Panc1 (cell line): ENCODE measurements at regions not wholly inside any gene's neighbourhood (a gene's known extent, or its start where the extent isn't known, plus 50 kb on each side); places are given as distances from the start of the nearest gene placed in this dataset.

Source experiments
- ATAC-seq: fragments of 200-7000 bp; cut with Tn5 transposase; 2 replicates; pipeline ENCODE4 v1.9.1; 2020; ENCODE audit warnings: mild to moderate bottlenecking, moderate library complexity
- BruUV-seq: library from RNA; stranded (reverse); fragments of 400-500 nt; replicated peaks from 2 replicates; lab custom pipeline; 2021; lab: Mats Ljungman, UMichigan
- CTCF ChIA-PET: fragments of 300-600 bp; sonication (Branson Sonifier 250); formaldehyde crosslinking; loops from one replicate; lab custom pipeline; 2022; ENCODE audit warnings: antibody characterized with exemption; lab: Charles Lee
- POLR2A ChIA-PET: fragments of 300-600 bp; sonication (Branson Sonifier 250); formaldehyde crosslinking; loops from one replicate; lab custom pipeline; 2022; ENCODE audit warnings: antibody characterized with exemption; lab: Charles Lee
- DNase-seq: peaks from one replicate; pipeline ENCODE4 v3.0.0-alpha.2; 2010; ENCODE audit warnings: low read depth, low spot score
- H3K27ac ChIP-seq: 2 replicates; pipeline ENCODE4 v1.5.1; 2011; ENCODE audit warnings: mild to moderate bottlenecking, low read length, inconsistent platforms
- H3K27me3 ChIP-seq: fragments of 200-500 bp; sonication (Bioruptor generic); 2 replicates; pipeline ENCODE4 v1.6.0; 2014; ENCODE audit warnings: low read length, inconsistent platforms; ENCODE audit not compliant: control insufficient read depth, insufficient read depth
- H3K36me3 ChIP-seq: fragments of 200-500 bp; sonication (Bioruptor generic); 2 replicates; pipeline ENCODE4 v1.5.1; 2014; ENCODE audit warnings: inconsistent platforms, mild to moderate bottlenecking, low read length, moderate library complexity; ENCODE audit not compliant: control insufficient read depth, insufficient read depth
- H3K4me1 ChIP-seq: 2 replicates; pipeline ENCODE4 v1.5.1; 2011; ENCODE audit warnings: inconsistent platforms, mild to moderate bottlenecking, low read length, moderate library complexity; ENCODE audit not compliant: control insufficient read depth, insufficient read depth
- H3K4me3 ChIP-seq, 2 experiments: 2 replicates each; pipeline ENCODE4 v1.5.1; 2011 to 2012; ENCODE audit warnings: low read depth in 2 of 2, low read length in 2 of 2, mild to moderate bottlenecking in 2 of 2, inconsistent platforms in 1 of 2, moderate library complexity in 1 of 2
- H3K9me3 ChIP-seq: fragments of 200-500 bp; sonication (Bioruptor generic); 2 replicates; pipeline ENCODE4 v1.5.1; 2014; ENCODE audit warnings: low read depth, mild to moderate bottlenecking, inconsistent platforms, low read length, moderate library complexity; ENCODE audit not compliant: control insufficient read depth, insufficient read depth
- CTCF ChIP-seq: fragments of 450-650 bp; IDR thresholded peaks from 2 replicates; pipeline ENCODE4 v1.5.1; 2017; ENCODE audit warnings: mild to moderate bottlenecking
- POLR2AphosphoS5 ChIP-seq: IDR thresholded peaks from 2 replicates; pipeline ENCODE4 v1.6.1; 2012; ENCODE audit warnings: mild to moderate bottlenecking, low read depth, low read length, moderate library complexity
- SIN3A ChIP-seq: IDR thresholded peaks from 2 replicates; pipeline ENCODE4 v1.6.1; 2012; ENCODE audit warnings: low read depth, mild to moderate bottlenecking, low read length, moderate library complexity, borderline replicate concordance; ENCODE audit not compliant: insufficient read depth
- TCF7L2 ChIP-seq: IDR thresholded peaks from 2 replicates; pipeline ENCODE4 v1.6.1; 2011; ENCODE audit warnings: mild to moderate bottlenecking, low read depth, low read length, inconsistent platforms
- in situ Hi-C: cut with HindIII; loops from 2 replicates; pipeline ENCODE4 v1.10.0; 2016; ENCODE audit warnings: low sequenced_read_pairs, low pct_unique_long_range_greater_than_20kb
- intact Hi-C: fragments of 100-400 bp; cut with micrococcal nuclease; formaldehyde crosslinking; loops from one replicate; pipeline ENCODE4 v1.10.0; 2022; ENCODE audit not compliant: unreplicated experiment
- TF ChIP-seq, protein P1 (sequence below), 2 experiments: IDR thresholded peaks; 2 replicates each; pipeline ENCODE4 v1.6.1; 2011 to 2012; ENCODE audit warnings: low read depth in 2 of 2, control low read depth in 1 of 2, low read length in 1 of 2, mild to moderate bottlenecking in 1 of 2, moderate library complexity in 1 of 2; ENCODE audit not compliant: insufficient read depth in 1 of 2

GRCh38 chr3:163935411-163935810, 1142.9 kb downstream of the SI start:
- H3K9me3 ChIP-seq, result no peaks in the 10 kb centered on the region; the same call in 1 of the 2 replicates
- no peak for ATAC-seq
- no peaks in the 10 kb centered on the region for H3K4me1 ChIP-seq
- TF ChIP-seq, protein P1, sequence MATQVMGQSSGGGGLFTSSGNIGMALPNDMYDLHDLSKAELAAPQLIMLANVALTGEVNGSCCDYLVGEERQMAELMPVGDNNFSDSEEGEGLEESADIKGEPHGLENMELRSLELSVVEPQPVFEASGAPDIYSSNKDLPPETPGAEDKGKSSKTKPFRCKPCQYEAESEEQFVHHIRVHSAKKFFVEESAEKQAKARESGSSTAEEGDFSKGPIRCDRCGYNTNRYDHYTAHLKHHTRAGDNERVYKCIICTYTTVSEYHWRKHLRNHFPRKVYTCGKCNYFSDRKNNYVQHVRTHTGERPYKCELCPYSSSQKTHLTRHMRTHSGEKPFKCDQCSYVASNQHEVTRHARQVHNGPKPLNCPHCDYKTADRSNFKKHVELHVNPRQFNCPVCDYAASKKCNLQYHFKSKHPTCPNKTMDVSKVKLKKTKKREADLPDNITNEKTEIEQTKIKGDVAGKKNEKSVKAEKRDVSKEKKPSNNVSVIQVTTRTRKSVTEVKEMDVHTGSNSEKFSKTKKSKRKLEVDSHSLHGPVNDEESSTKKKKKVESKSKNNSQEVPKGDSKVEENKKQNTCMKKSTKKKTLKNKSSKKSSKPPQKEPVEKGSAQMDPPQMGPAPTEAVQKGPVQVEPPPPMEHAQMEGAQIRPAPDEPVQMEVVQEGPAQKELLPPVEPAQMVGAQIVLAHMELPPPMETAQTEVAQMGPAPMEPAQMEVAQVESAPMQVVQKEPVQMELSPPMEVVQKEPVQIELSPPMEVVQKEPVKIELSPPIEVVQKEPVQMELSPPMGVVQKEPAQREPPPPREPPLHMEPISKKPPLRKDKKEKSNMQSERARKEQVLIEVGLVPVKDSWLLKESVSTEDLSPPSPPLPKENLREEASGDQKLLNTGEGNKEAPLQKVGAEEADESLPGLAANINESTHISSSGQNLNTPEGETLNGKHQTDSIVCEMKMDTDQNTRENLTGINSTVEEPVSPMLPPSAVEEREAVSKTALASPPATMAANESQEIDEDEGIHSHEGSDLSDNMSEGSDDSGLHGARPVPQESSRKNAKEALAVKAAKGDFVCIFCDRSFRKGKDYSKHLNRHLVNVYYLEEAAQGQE (IDR thresholded peaks at IDR 0.05; ENCODE audit: insufficient read depth in 1 of 2, low read depth in 2 of 2, low read length in 1 of 2), result no peak
- TF ChIP-seq SIN3A (no peak), CTCF (no peak), POLR2AphosphoS5 (no peak), TCF7L2 (no peak)
- intact Hi-C loops, result no loop called here
- ChIA-PET POLR2A (no interaction called here), CTCF (no interaction called here)
- DNase-seq, result no peak
- H3K4me3 ChIP-seq, result no peak overlapping the region
- no peak overlapping the region for H3K27ac ChIP-seq
- H3K36me3 ChIP-seq, result no peaks in the 10 kb centered on the region
- BruUV-seq, result no TSS peak
- in situ Hi-C loops, result no loop called here
- H3K27me3 ChIP-seq, result no peaks in the 10 kb centered on the region

DNA sequence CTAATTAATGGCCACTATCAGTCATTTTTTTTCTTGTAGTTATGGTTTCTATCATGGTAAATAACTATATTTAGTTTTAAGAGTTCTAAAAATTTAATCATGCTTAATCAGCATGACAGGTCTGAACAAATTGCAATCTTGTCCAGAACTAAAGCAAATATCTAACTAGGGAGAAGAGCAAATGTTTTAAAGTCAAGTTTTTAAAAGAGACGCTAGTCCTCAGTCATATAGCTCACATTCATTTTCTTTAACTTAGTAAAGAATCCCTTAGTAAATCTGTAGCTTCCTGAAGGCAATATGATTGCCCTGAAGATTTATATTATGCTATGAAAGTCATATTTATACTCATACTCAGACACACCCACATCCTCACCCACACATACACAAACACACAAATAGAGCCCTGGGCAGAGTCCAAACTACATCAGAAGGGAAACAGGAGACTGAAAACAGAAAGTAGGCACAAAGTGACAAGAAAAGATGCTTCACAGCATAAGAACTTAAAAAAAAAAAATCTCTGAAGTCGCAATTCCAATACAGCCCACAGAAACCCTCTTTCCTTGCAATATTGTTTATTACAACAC, 1149.1 kb downstream of the SI start:
- ChIA-PET CTCF (no interaction called here), POLR2A (no interaction called here)
- Histone ChIP-seq H3K36me3 (no peaks in the 10 kb centered on the region), H3K9me3 (no peaks in the 10 kb centered on the region), H3K4me1 (no peaks in the 10 kb centered on the region), H3K27me3 (no peaks in the 10 kb centered on the region), H3K4me3 (no peak overlapping the region), H3K27ac (no peak overlapping the region)
- DNase-seq, result no peak
- intact Hi-C loops (no loop called here), in situ Hi-C loops (no loop called here)
- TF ChIP-seq TCF7L2, result no peak
- ATAC-seq, result no peak
- BruUV-seq, result no TSS peak

DNA sequence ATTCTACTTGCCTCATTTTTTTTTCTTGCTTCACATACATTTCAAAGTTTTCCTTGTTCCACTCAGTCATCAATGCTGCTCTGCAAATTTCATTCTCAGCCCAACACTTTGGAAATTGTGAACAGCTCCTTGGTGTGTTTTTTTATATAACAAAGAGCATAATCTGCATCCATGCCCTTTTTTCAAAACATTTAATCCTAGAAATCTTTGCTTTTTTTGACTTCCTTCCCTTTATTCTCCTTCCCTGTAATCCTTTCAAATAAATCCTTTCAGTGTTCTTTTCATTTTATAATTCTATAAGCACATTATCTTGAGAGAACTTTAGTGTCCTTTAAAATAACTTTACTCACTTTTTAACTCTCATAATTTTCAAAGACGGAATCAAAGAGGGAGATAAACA, 1150.8 kb downstream of the SI start:
- CTCF ChIA-PET, result no interaction called here
- no peak for ATAC-seq
- no peaks in the 10 kb centered on the region for H3K9me3 ChIP-seq
- no peaks in the 10 kb centered on the region for H3K4me1 ChIP-seq
- no TSS peak for BruUV-seq
- no peak for DNase-seq
- TF ChIP-seq POLR2AphosphoS5 (no peak), SIN3A (no peak), TCF7L2 (no peak), CTCF (no peak)
- TF ChIP-seq, protein P1 (IDR thresholded peaks at IDR 0.05; ENCODE audit: insufficient read depth in 1 of 2, low read depth in 2 of 2, low read length in 1 of 2), result no peak
- no peaks in the 10 kb centered on the region for H3K36me3 ChIP-seq
- H3K4me3 ChIP-seq, result no peak overlapping the region
- no peak overlapping the region for H3K27ac ChIP-seq
- POLR2A ChIA-PET, result no interaction called here
- in situ Hi-C loops, result no loop called here
- no peaks in the 10 kb centered on the region for H3K27me3 ChIP-seq
- intact Hi-C loops, result no loop called here
